Thymus (tissue), 11 donors: ENCODE measurements at regions not wholly inside any gene's neighbourhood (a gene's known extent, or its start where the extent isn't known, plus 50 kb on each side); places are given as distances from the start of the nearest gene placed in this dataset.

ENCODE experiments used
- DNase-seq, 9 donors: peaks; one replicate each; pipeline ENCODE4 v3.0.0-alpha.2; 2013; ENCODE audit warnings: low spot score in 9 of 9, low read depth in 6 of 9, missing footprints in 1 of 9
- H3K27ac ChIP-seq, 2 donors: one replicate each; pipeline ENCODE4 v1.5.1; 2013; ENCODE audit warnings: control low read depth in 1 of 2, low read depth in 1 of 2, low read length in 1 of 2, mild to moderate bottlenecking in 1 of 2, moderate library complexity in 1 of 2
- H3K27me3 ChIP-seq, 2 donors: one replicate each; pipeline ENCODE4 v1.5.1; 2013; ENCODE audit warnings: low read length in 1 of 2; ENCODE audit not compliant: control insufficient read depth in 2 of 2, insufficient read depth in 1 of 2
- H3K36me3 ChIP-seq, 2 donors: one replicate each; pipeline ENCODE4 v1.5.1; 2013; ENCODE audit warnings: low read length in 1 of 2, mild to moderate bottlenecking in 1 of 2, moderate library complexity in 1 of 2; ENCODE audit not compliant: control insufficient read depth in 2 of 2, insufficient read depth in 2 of 2
- H3K4me1 ChIP-seq, 2 donors: one replicate each; pipeline ENCODE4 v1.5.1; 2013; ENCODE audit warnings: low read length in 2 of 2; ENCODE audit not compliant: control insufficient read depth in 2 of 2, insufficient read depth in 2 of 2
- H3K4me3 ChIP-seq, 2 donors: one replicate each; pipeline ENCODE4 v1.5.1; 2013; ENCODE audit warnings: low read length in 2 of 2, control low read depth in 1 of 2, mild to moderate bottlenecking in 1 of 2
- H3K9me3 ChIP-seq, 2 donors: one replicate each; pipeline ENCODE4 v1.5.1; 2013; ENCODE audit warnings: low read length in 1 of 2, mild to moderate bottlenecking in 1 of 2; ENCODE audit not compliant: control insufficient read depth in 2 of 2, insufficient read depth in 1 of 2
- WGBS: extraction: QIAGEN DNeasy Blood & Tissue Kit; methylation state at CpG from one replicate; pipeline ENCODE4 v1.1.7; 2013; 5-methylcytosine and 5-hydroxymethylcytosine counted together
- donor health status: healthy.

DNA sequence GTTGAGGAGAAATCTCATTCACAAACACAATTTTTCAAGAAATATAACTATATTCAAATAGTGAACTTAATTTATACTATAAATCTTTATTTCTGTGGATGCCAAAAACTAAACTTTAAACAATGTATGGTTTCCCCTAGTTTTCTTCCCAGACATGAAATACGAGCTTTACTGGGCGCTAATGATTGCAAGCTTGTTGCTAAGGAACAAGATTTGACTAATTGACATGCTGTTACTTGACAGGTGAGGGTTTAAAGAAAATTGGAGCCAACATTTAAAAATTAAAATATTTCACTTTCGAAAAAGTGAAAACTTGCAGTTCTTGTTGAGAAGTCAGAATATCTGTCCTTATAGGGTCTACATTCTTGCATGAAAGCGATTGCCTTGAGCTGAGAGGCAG lies 381.0 kb downstream of the MEIS1 start:
- no peak overlapping the region for H3K4me3 ChIP-seq
- no peak for DNase-seq
- H3K9me3 ChIP-seq: peaks cover 0 to 4% of the 10 kb centered on the region in 2 donors
- no peaks in the 10 kb centered on the region for H3K27me3 ChIP-seq
- 88% methylated on average over 4 of the region's 4 CpGs for WGBS
- H3K27ac ChIP-seq: no peak overlapping the region
- H3K36me3 ChIP-seq: no peaks in the 10 kb centered on the region
- H3K4me1 ChIP-seq: no peaks in the 10 kb centered on the region

DNA sequence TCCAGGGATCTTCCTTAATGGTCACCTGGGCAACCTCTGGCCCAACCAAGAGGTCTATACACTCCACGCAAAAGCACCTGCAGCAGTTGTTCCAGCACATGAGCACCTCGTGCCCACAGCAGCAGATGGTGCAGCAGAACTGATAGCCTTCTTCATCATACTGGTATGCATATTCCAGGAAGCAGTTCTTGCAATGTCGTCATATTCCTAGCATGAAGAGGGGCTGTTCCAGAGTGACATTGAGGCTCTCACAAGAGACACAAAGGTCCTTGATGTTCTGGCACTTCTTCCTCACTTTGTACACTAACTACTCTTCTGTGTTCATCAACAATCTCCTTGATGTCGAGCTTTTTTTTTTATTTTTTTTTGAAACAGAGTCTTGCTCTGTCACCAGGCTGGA lies 386.2 kb downstream of the MEIS1 start:
- no peaks in the 10 kb centered on the region for H3K27me3 ChIP-seq
- no peaks in the 10 kb centered on the region for H3K4me1 ChIP-seq
- H3K27ac ChIP-seq: no peak overlapping the region
- H3K9me3 ChIP-seq: peaks cover 0 to 12% of the 10 kb centered on the region in 2 donors
- no peak for DNase-seq
- no peaks in the 10 kb centered on the region for H3K36me3 ChIP-seq
- no peak overlapping the region for H3K4me3 ChIP-seq
- WGBS: 93% methylated on average over 4 of the region's 4 CpGs

- WGBS: 89% methylated on average over 6 of the region's 6 CpGs
- Histone ChIP-seq H3K27me3 (no peaks in the 10 kb centered on the region), H3K36me3 (no peaks in the 10 kb centered on the region), H3K4me1 (no peaks in the 10 kb centered on the region), H3K9me3 (peaks cover 0 to 12% of the 10 kb centered on the region in 2 donors), H3K27ac (no peak overlapping the region), H3K4me3 (no peak overlapping the region)
- DNase-seq: no peak
Observed at GRCh38 chr2:66822186-66822585, 387.3 kb downstream of the MEIS1 start.

DNA sequence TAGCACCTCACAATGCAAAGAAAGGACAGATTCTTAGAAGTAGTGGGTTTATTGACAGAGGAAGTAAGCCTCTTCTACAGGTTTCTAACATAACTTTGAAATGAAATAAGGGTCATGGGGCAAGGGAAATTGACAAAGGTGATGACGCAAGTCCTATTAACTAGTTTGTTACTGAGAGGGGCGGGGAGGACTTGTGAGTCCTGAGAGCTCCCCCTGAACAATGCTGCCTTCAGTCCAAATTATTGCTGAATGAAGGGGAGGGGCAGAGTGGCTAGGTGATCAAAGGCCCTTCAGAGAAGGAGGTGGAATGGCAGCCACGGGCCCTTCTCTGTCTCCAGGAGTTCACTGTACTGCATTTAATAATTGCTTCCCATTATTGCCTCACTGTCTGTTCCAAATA lies 390.0 kb downstream of the MEIS1 start:
- no peaks in the 10 kb centered on the region for H3K36me3 ChIP-seq
- H3K4me3 ChIP-seq: no peak overlapping the region
- H3K9me3 ChIP-seq: peaks cover 0 to 12% of the 10 kb centered on the region in 2 donors
- DNase-seq: no peak
- H3K4me1 ChIP-seq: no peaks in the 10 kb centered on the region
- no peaks in the 10 kb centered on the region for H3K27me3 ChIP-seq
- 94% methylated on average over 3 of the region's 3 CpGs for WGBS
- no peak overlapping the region for H3K27ac ChIP-seq

- H3K27me3 ChIP-seq: no peaks in the 10 kb centered on the region
- no peak overlapping the region for H3K4me3 ChIP-seq
- WGBS: 92% methylated on average over 4 of the region's 4 CpGs
- H3K27ac ChIP-seq: no peak overlapping the region
- no peaks in the 10 kb centered on the region for H3K9me3 ChIP-seq
- DNase-seq: no peak
- no peaks in the 10 kb centered on the region for H3K4me1 ChIP-seq
- no peaks in the 10 kb centered on the region for H3K36me3 ChIP-seq
Observed at GRCh38 chr2:66827851-66828250, 392.9 kb downstream of the MEIS1 start.

GRCh38 chr2:66828876-66829275 lies 394.0 kb downstream of the MEIS1 start:
- WGBS: 88% methylated on average over 3 of the region's 3 CpGs
- Histone ChIP-seq H3K27me3 (no peaks in the 10 kb centered on the region), H3K4me1 (no peaks in the 10 kb centered on the region), H3K27ac (no peak overlapping the region), H3K4me3 (no peak overlapping the region), H3K36me3 (no peaks in the 10 kb centered on the region), H3K9me3 (no peaks in the 10 kb centered on the region)
- no peak for DNase-seq

- no peaks in the 10 kb centered on the region for H3K4me1 ChIP-seq
- H3K27ac ChIP-seq: no peak overlapping the region
- no peak for DNase-seq
- H3K36me3 ChIP-seq: no peaks in the 10 kb centered on the region
- H3K9me3 ChIP-seq: no peaks in the 10 kb centered on the region
- H3K4me3 ChIP-seq: no peak overlapping the region
- H3K27me3 ChIP-seq: no peaks in the 10 kb centered on the region
- WGBS: 94% methylated on average over 3 of the region's 3 CpGs
Observed at GRCh38 chr2:66830881-66831280, 396.0 kb downstream of the MEIS1 start.

DNA sequence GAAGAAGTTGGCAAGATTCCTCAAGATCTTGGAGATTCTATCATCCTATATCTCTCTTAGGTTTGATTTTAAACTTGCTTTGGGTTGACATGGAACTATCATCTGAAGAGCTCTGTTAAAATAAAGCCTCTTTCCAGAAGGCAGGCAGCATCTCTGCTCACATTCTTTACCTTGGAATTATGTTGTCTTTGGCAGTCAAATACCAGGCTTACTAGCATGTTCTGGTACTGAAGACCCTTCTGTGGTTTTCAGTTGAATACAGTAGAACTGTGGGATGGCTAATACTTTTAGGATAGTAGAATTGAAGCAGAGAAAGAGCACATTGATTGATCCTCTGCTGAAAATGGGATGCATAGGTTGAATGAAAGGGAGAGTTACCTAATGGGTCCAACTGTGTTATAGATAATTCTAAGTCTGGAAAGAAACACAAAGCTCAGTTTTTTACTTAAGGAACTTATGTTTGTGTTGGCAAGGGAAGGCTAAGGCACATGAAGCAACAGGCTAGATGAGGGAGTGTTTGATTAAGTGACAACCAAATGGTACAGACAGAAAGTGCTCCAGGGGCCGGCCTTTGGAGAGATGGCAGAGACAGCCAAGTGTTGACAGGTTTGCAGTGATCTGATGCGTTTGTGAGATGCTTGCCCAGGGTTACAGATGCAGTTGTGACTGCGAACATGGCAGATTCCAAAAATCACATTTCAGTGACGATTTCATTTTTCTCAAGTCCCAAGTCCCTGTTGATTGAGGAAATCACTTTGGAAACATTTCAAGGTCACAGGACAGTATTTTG lies 397.9 kb downstream of the MEIS1 start:
- 75% methylated on average over 4 of the region's 4 CpGs for WGBS
- DNase-seq: no peak
- Histone ChIP-seq H3K27ac (no peak overlapping the region), H3K27me3 (no peaks in the 10 kb centered on the region), H3K4me1 (no peaks in the 10 kb centered on the region), H3K36me3 (no peaks in the 10 kb centered on the region), H3K9me3 (no peaks in the 10 kb centered on the region), H3K4me3 (no peak overlapping the region)

- Histone ChIP-seq H3K27me3 (no peaks in the 10 kb centered on the region), H3K4me3 (no peak overlapping the region), H3K9me3 (no peaks in the 10 kb centered on the region), H3K36me3 (no peaks in the 10 kb centered on the region), H3K27ac (no peak overlapping the region), H3K4me1 (no peaks in the 10 kb centered on the region)
- no peak for DNase-seq
- WGBS: 97% methylated on average over 4 of the region's 4 CpGs
Observed at GRCh38 chr2:66834859-66835258, 399.9 kb downstream of the MEIS1 start.
